HL-60 (cell line): ENCODE measurements at regions not wholly inside any gene's neighbourhood (a gene's known extent, or its start where the extent isn't known, plus 50 kb on each side); places are given as distances from the start of the nearest gene placed in this dataset.

Experiments used
- CTCF ChIP-seq: IDR thresholded peaks from one replicate; pipeline ENCODE4 v1.5.1; 2011; ENCODE audit warnings: low read length, control low read depth, inconsistent platforms; ENCODE audit not compliant: insufficient read depth
- GABPA ChIP-seq: IDR thresholded peaks from 2 replicates; pipeline ENCODE4 v1.6.1; 2012; ENCODE audit warnings: low read depth
- POLR2AphosphoS5 ChIP-seq: IDR thresholded peaks from 2 replicates; pipeline ENCODE4 v1.6.1; 2012; ENCODE audit warnings: low read depth

- TF ChIP-seq CTCF (no peak), GABPA (no peak), POLR2AphosphoS5 (no peak)
Measured at GRCh38 chr5:65098393-65098792, 329.7 kb downstream of the CWC27 start.
